H9 (cell line): ENCODE measurements at regions not wholly inside any gene's neighbourhood (a gene's known extent, or its start where the extent isn't known, plus 50 kb on each side); places are given as distances from the start of the nearest gene placed in this dataset.

ENCODE experiments used
- DNase-seq: peaks from one replicate; pipeline ENCODE4 v3.0.0-alpha.2; 2017
- H2AFZ ChIP-seq: one replicate; pipeline ENCODE4 v1.6.1; 2013; ENCODE audit warnings: mild to moderate bottlenecking, low read length, control low read depth, moderate library complexity
- H2AK5ac ChIP-seq: 2 replicates; pipeline ENCODE4 v1.6.1; 2013; ENCODE audit warnings: low read length, control low read depth, mixed read lengths; ENCODE audit not compliant: insufficient read length
- H2BK120ac ChIP-seq: one replicate; pipeline ENCODE4 v1.6.1; 2013; ENCODE audit warnings: low read depth, mild to moderate bottlenecking, low read length, control low read depth, inconsistent platforms; ENCODE audit not compliant: poor library complexity, severe bottlenecking
- H2BK12ac ChIP-seq: 2 replicates; pipeline ENCODE4 v1.6.1; 2013; ENCODE audit warnings: low read length, control low read depth, mixed read lengths, low read depth; ENCODE audit not compliant: insufficient read length
- H2BK15ac ChIP-seq: 2 replicates; pipeline ENCODE4 v1.6.1; 2013; ENCODE audit warnings: low read depth, low read length, control low read depth
- H2BK20ac ChIP-seq: one replicate; pipeline ENCODE4 v1.6.1; 2013; ENCODE audit warnings: low read depth, mild to moderate bottlenecking, low read length, control low read depth, inconsistent platforms; ENCODE audit not compliant: poor library complexity, severe bottlenecking
- H2BK5ac ChIP-seq: 2 replicates; pipeline ENCODE4 v1.6.1; 2013; ENCODE audit warnings: low read length, control low read depth, mixed read lengths; ENCODE audit not compliant: insufficient read length
- H3K14ac ChIP-seq: 2 replicates; pipeline ENCODE4 v1.6.1; 2013; ENCODE audit warnings: low read length, control low read depth; ENCODE audit not compliant: insufficient read depth
- H3K18ac ChIP-seq: 2 replicates; pipeline ENCODE4 v1.6.1; 2013; ENCODE audit warnings: low read depth, mild to moderate bottlenecking, mixed read lengths, low read length, control low read depth; ENCODE audit not compliant: insufficient read length
- H3K23ac ChIP-seq: 2 replicates; pipeline ENCODE4 v1.6.1; 2013; ENCODE audit warnings: low read length, control low read depth, mixed read lengths, low read depth; ENCODE audit not compliant: insufficient read length
- H3K23me2 ChIP-seq: 2 replicates; pipeline ENCODE4 v1.6.1; 2013; ENCODE audit warnings: low read depth, mild to moderate bottlenecking, mixed read lengths, low read length, control low read depth; ENCODE audit not compliant: insufficient read length, poor library complexity, severe bottlenecking
- H3K27ac ChIP-seq: 2 replicates; pipeline ENCODE4 v1.5.1; 2013; ENCODE audit warnings: low read length, control low read depth, mixed read lengths, low read depth; ENCODE audit not compliant: insufficient read length
- H3K27me3 ChIP-seq: 2 replicates; pipeline ENCODE4 v1.6.1; 2013; ENCODE audit warnings: low read length, control low read depth, inconsistent platforms; ENCODE audit not compliant: insufficient read depth
- H3K4ac ChIP-seq: 2 replicates; pipeline ENCODE4 v1.6.1; 2013; ENCODE audit warnings: low read depth, mild to moderate bottlenecking, control low read depth, inconsistent platforms, low read length, moderate library complexity
- H3K4me1 ChIP-seq: 2 replicates; pipeline ENCODE4 v1.6.1; 2013; ENCODE audit warnings: low read length, control low read depth, inconsistent platforms; ENCODE audit not compliant: insufficient read depth
- H3K4me2 ChIP-seq: 2 replicates; pipeline ENCODE4 v1.6.1; 2013; ENCODE audit warnings: low read length, control low read depth, mixed read lengths; ENCODE audit not compliant: insufficient read length, insufficient read depth
- H3K56ac ChIP-seq: 2 replicates; pipeline ENCODE4 v1.6.1; 2013; ENCODE audit warnings: low read depth, mild to moderate bottlenecking, mixed read lengths, low read length, control low read depth; ENCODE audit not compliant: insufficient read length
- H3K79me1 ChIP-seq: 2 replicates; pipeline ENCODE4 v1.6.1; 2013; ENCODE audit warnings: low read depth, mild to moderate bottlenecking, moderate library complexity, low read length, control low read depth, inconsistent platforms; ENCODE audit not compliant: insufficient read depth, poor library complexity, severe bottlenecking
- H3K79me2 ChIP-seq: 2 replicates; pipeline ENCODE4 v1.6.1; 2013; ENCODE audit warnings: low read length, control low read depth, inconsistent platforms; ENCODE audit not compliant: insufficient read depth
- H3K9ac ChIP-seq: 2 replicates; pipeline ENCODE4 v1.6.1; 2013; ENCODE audit warnings: low read length, control low read depth, mixed read lengths; ENCODE audit not compliant: insufficient read length; ENCODE audit errors: extremely low read depth
- H3K9me3 ChIP-seq: one replicate; pipeline ENCODE4 v1.6.1; 2013; ENCODE audit warnings: low read depth, low read length, inconsistent platforms; ENCODE audit not compliant: control insufficient read depth
- H3T11ph ChIP-seq: one replicate; pipeline ENCODE4 v1.6.1; 2013; ENCODE audit warnings: mild to moderate bottlenecking, low read length, control low read depth, inconsistent platforms
- H4K20me1 ChIP-seq: one replicate; pipeline ENCODE4 v1.6.1; 2013; ENCODE audit not compliant: control insufficient read depth, insufficient read length, insufficient read depth
- H4K5ac ChIP-seq: 2 replicates; pipeline ENCODE4 v1.6.1; 2013; ENCODE audit warnings: low read depth, mild to moderate bottlenecking, mixed read lengths, low read length, control low read depth; ENCODE audit not compliant: insufficient read length
- H4K8ac ChIP-seq: replicated peaks from 2 replicates; pipeline ENCODE4 v1.6.1; 2013; ENCODE audit warnings: low read length, control low read depth, mixed read lengths, low read depth; ENCODE audit not compliant: insufficient read length
- H4K91ac ChIP-seq: 2 replicates; pipeline ENCODE4 v1.6.1; 2013; ENCODE audit warnings: low read depth, mild to moderate bottlenecking, moderate library complexity, mixed read lengths, low read length, control low read depth; ENCODE audit not compliant: insufficient read length
- H3K27ac Mint-ChIP-seq, 3 experiments: 2 replicates in 2 of 3; 3 replicates in 1 of 3; pipeline ENCODE4 v1.8.0; 2020 to 2021; ENCODE audit warnings: mixed read lengths in 3 of 3, mild to moderate bottlenecking in 1 of 3, moderate library complexity in 1 of 3
- H3K27me3 Mint-ChIP-seq: 2 replicates; pipeline ENCODE4 v1.8.0; 2021; ENCODE audit warnings: low read depth, mild to moderate bottlenecking, moderate library complexity, mixed read lengths
- H3K36me3 Mint-ChIP-seq, 3 experiments: 2 replicates in 2 of 3; 3 replicates in 1 of 3; pipeline ENCODE4 v1.8.0; 2020 to 2021; ENCODE audit warnings: low read depth in 3 of 3, mixed read lengths in 3 of 3; ENCODE audit not compliant: insufficient read depth in 1 of 3
- H3K4me1 Mint-ChIP-seq, 2 experiments: 2 replicates each; pipeline ENCODE4 v1.8.0; 2020; ENCODE audit warnings: mixed read lengths in 2 of 2
- H3K4me3 Mint-ChIP-seq, 2 experiments: 2 replicates in 1 of 2; 3 replicates in 1 of 2; pipeline ENCODE4 v1.8.0; 2020 to 2021; ENCODE audit warnings: mild to moderate bottlenecking in 2 of 2, mixed read lengths in 2 of 2, moderate library complexity in 1 of 2
- H3K9me3 Mint-ChIP-seq, 2 experiments: 2 replicates in 1 of 2; 3 replicates in 1 of 2; pipeline ENCODE4 v1.8.0; 2020; ENCODE audit warnings: mild to moderate bottlenecking in 2 of 2, mixed read lengths in 2 of 2, moderate library complexity in 1 of 2
- CTCF ChIP-seq: fragments of 200-600 bp; sonication (generic); conservative IDR thresholded peaks from 3 replicates; pipeline ENCODE4 v1.8.0; 2021; ENCODE audit warnings: antibody characterized with exemption, mild to moderate bottlenecking
- WGBS: extraction: QIAGEN DNeasy Blood & Tissue Kit; methylation state at CpG from one replicate; pipeline ENCODE4 v1.1.7; 2013; ENCODE audit warnings: missing lambda C conversion rate, low lambda C conversion rate, mixed read lengths; ENCODE audit not compliant: insufficient read length; ENCODE audit errors: extremely low coverage; 5-methylcytosine and 5-hydroxymethylcytosine counted together

- Histone ChIP-seq H3K4me2 (no peak overlapping the region), H3K56ac (no peak overlapping the region), H3K4me1 (no peaks in the 10 kb centered on the region), H3K18ac (no peak overlapping the region), H4K91ac (no peak overlapping the region), H2BK120ac (no peak overlapping the region), H4K8ac (no peak overlapping the region), H3K4ac (no peak overlapping the region), H3K27me3 (no peaks in the 10 kb centered on the region), H2AK5ac (no peak overlapping the region), H3K79me2 (no peaks in the 10 kb centered on the region), H3K9me3 (no peaks in the 10 kb centered on the region), H4K5ac (no peak overlapping the region), H3K27ac (no peak overlapping the region), H3K79me1 (no peaks in the 10 kb centered on the region), H4K20me1 (no peaks in the 10 kb centered on the region), H2BK15ac (no peak overlapping the region), H3T11ph (no peak overlapping the region), H2BK5ac (no peak overlapping the region), H3K9ac (no peak overlapping the region), H3K23ac (no peak overlapping the region), H2AFZ (no peak overlapping the region), H3K23me2 (no peaks in the 10 kb centered on the region), H2BK12ac (no peak overlapping the region), H2BK20ac (no peak overlapping the region), H3K14ac (no peak overlapping the region)
- no peaks in the 10 kb centered on the region; a peak in 1 of 7 replicates for H3K36me3 Mint-ChIP-seq
- DNase-seq: no peak
- no peak overlapping the region for H3K4me3 Mint-ChIP-seq
- no peak for TF ChIP-seq CTCF
- peaks cover 15% of the 10 kb centered on the region for H3K27me3 Mint-ChIP-seq
- H3K27ac Mint-ChIP-seq: no peak overlapping the region
- WGBS: no CpG with 5 or more reads among the region's 7 CpGs
- peaks cover 4 to 5% of the 10 kb centered on the region in 2 experiments for H3K4me1 Mint-ChIP-seq
- peaks cover 0 to 10% of the 10 kb centered on the region in 2 experiments; a peak in 4 of 5 replicates for H3K9me3 Mint-ChIP-seq
Observed at GRCh38 chr18:78501251-78501650, 478.4 kb upstream of the SALL3 start.
